HL-60 (cell line): ENCODE measurements at regions not wholly inside any gene's neighbourhood (a gene's known extent, or its start where the extent isn't known, plus 50 kb on each side); places are given as distances from the start of the nearest gene placed in this dataset.

Experiments used
- DNase-seq, 2 experiments: peaks; one replicate each; pipeline ENCODE4 v3.0.0-alpha.2; 2010 to 2020; ENCODE audit warnings: low read depth in 1 of 2, low spot score in 1 of 2
- H3K27ac ChIP-seq: fragments of 250-450 bp; sonication (Bioruptor Pico); replicated peaks from 2 replicates; pipeline ENCODE4 v1.5.1; 2020; ENCODE audit warnings: mild to moderate bottlenecking, moderate library complexity
- H3K27me3 ChIP-seq: fragments of 250-450 bp; sonication (Bioruptor Pico); 2 replicates; pipeline ENCODE4 v1.5.1; 2021; ENCODE audit warnings: mild to moderate bottlenecking, moderate library complexity; ENCODE audit not compliant: insufficient read depth, poor library complexity, severe bottlenecking
- H3K4me3 ChIP-seq: replicated peaks from 2 replicates; pipeline ENCODE4 v1.5.1; 2011; ENCODE audit warnings: mild to moderate bottlenecking, control low read depth, low read length; ENCODE audit not compliant: insufficient read depth
- GABPA ChIP-seq: IDR thresholded peaks from 2 replicates; pipeline ENCODE4 v1.6.1; 2012; ENCODE audit warnings: low read depth
- POLR2AphosphoS5 ChIP-seq: IDR thresholded peaks from 2 replicates; pipeline ENCODE4 v1.6.1; 2012; ENCODE audit warnings: low read depth
- SPI1 ChIP-seq: IDR thresholded peaks from 2 replicates; pipeline ENCODE4 v1.6.1; 2012; ENCODE audit warnings: low read depth, mild to moderate bottlenecking, borderline replicate concordance
- TF ChIP-seq, protein P1 (sequence below): IDR thresholded peaks from one replicate; pipeline ENCODE4 v1.5.1; 2011; ENCODE audit warnings: low read length, control low read depth, inconsistent platforms; ENCODE audit not compliant: insufficient read depth
- TF ChIP-seq, protein P2 (sequence below): IDR thresholded peaks from 2 replicates; pipeline ENCODE4 v1.6.1; 2012; ENCODE audit warnings: low read depth; ENCODE audit not compliant: insufficient replicate concordance

DNA sequence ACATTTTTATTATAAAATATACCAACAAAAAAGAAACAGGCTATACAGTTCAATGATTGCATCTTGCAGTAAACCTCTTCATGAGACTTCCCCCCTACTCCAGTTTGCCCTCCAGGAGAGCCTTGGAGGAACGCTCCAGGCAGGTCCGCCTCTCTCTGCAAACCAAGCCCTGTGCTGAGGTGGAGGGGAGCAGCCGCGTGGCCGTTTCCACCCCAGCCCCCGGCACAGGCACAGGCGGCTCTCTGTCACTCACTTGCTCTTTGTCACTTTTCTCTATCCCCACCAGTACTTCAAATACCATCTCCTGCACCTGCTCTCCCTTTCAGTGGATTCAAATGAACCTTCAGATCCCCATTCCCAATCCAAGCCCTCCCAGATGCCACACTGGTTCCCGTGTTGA lies 479.9 kb downstream of the OCA2 start:
- no peak for DNase-seq
- H3K27me3 ChIP-seq = no peaks in the 10 kb centered on the region
- TF ChIP-seq POLR2AphosphoS5 (no peak), SPI1 (no peak), GABPA (no peak)
- TF ChIP-seq, protein P1, sequence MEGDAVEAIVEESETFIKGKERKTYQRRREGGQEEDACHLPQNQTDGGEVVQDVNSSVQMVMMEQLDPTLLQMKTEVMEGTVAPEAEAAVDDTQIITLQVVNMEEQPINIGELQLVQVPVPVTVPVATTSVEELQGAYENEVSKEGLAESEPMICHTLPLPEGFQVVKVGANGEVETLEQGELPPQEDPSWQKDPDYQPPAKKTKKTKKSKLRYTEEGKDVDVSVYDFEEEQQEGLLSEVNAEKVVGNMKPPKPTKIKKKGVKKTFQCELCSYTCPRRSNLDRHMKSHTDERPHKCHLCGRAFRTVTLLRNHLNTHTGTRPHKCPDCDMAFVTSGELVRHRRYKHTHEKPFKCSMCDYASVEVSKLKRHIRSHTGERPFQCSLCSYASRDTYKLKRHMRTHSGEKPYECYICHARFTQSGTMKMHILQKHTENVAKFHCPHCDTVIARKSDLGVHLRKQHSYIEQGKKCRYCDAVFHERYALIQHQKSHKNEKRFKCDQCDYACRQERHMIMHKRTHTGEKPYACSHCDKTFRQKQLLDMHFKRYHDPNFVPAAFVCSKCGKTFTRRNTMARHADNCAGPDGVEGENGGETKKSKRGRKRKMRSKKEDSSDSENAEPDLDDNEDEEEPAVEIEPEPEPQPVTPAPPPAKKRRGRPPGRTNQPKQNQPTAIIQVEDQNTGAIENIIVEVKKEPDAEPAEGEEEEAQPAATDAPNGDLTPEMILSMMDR = no peak
- TF ChIP-seq, protein P2, sequence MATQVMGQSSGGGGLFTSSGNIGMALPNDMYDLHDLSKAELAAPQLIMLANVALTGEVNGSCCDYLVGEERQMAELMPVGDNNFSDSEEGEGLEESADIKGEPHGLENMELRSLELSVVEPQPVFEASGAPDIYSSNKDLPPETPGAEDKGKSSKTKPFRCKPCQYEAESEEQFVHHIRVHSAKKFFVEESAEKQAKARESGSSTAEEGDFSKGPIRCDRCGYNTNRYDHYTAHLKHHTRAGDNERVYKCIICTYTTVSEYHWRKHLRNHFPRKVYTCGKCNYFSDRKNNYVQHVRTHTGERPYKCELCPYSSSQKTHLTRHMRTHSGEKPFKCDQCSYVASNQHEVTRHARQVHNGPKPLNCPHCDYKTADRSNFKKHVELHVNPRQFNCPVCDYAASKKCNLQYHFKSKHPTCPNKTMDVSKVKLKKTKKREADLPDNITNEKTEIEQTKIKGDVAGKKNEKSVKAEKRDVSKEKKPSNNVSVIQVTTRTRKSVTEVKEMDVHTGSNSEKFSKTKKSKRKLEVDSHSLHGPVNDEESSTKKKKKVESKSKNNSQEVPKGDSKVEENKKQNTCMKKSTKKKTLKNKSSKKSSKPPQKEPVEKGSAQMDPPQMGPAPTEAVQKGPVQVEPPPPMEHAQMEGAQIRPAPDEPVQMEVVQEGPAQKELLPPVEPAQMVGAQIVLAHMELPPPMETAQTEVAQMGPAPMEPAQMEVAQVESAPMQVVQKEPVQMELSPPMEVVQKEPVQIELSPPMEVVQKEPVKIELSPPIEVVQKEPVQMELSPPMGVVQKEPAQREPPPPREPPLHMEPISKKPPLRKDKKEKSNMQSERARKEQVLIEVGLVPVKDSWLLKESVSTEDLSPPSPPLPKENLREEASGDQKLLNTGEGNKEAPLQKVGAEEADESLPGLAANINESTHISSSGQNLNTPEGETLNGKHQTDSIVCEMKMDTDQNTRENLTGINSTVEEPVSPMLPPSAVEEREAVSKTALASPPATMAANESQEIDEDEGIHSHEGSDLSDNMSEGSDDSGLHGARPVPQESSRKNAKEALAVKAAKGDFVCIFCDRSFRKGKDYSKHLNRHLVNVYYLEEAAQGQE = no peak
- no peak overlapping the region for H3K4me3 ChIP-seq
- no peak overlapping the region for H3K27ac ChIP-seq

DNA sequence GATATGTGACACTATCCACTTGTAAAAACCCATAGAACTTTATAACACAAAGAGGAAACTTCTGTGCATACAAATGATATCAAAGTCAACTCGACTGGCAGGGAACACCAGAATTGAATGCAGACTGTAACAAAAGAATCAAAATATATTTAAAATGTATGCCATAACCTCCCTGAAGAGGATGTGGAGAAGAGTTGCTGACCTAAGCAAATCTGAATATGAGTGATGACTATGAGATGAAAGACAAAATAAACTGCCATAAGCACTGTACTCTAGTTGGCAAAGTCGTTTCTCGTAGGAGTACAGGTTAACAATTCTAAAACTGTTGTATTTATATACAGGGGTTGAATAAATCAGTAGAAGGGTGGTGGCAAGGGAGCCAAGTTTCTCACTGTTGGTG lies 482.1 kb downstream of the OCA2 start:
- no peak for DNase-seq
- TF ChIP-seq SPI1 (no peak), GABPA (no peak), POLR2AphosphoS5 (no peak)
- TF ChIP-seq, protein P1 = no peak
- TF ChIP-seq, protein P2 = no peak
- Histone ChIP-seq H3K27ac (no peak overlapping the region), H3K4me3 (no peak overlapping the region), H3K27me3 (no peaks in the 10 kb centered on the region)

DNA sequence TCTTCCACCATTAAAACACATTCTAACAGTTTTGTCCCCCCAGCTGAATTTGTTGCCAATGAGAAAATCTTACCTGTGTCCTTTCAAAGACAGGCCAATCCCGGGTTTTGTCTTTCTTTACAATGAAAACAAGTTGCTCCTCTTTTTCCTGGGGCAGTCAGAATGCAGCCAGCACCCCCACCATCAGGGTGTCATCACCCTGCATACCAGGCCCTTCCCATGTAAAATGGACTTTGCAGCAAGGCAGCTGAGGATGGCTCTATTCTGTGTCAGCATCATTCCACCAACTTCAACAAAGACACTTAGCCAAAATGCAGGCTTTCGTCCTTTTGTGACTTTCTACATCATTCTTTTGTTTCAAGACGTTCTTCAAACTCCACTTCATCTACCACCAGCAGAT lies 490.9 kb downstream of the OCA2 start:
- TF ChIP-seq GABPA (no peak), SPI1 (no peak), POLR2AphosphoS5 (no peak)
- TF ChIP-seq, protein P1 = no peak
- TF ChIP-seq, protein P2 = no peak
- no peak overlapping the region for H3K27ac ChIP-seq
- H3K27me3 ChIP-seq = no peaks in the 10 kb centered on the region
- DNase-seq = no peak
- no peak overlapping the region for H3K4me3 ChIP-seq
